Tibial nerve (tissue), 4 donors: ENCODE measurements at regions not wholly inside any gene's neighbourhood (a gene's known extent, or its start where the extent isn't known, plus 50 kb on each side); places are given as distances from the start of the nearest gene placed in this dataset.

Source experiments
- DNase-seq, 2 donors: peaks; one replicate each; pipeline ENCODE4 v3.0.0-alpha.2; 2019; ENCODE audit warnings: low spot score in 2 of 2
- H3K27ac ChIP-seq, 4 donors: fragments of 200-600 bp; sonication (generic) in 3 of 4; one replicate each; pipeline ENCODE4 v1.5.1; 2017 to 2019; ENCODE audit warnings: mild to moderate bottlenecking in 1 of 4
- H3K27me3 ChIP-seq, 2 donors: fragments of 200-600 bp; sonication (generic) in 1 of 2; one replicate each; pipeline versions ENCODE4 v1.5.1 to v1.6.0; 2017 to 2019
- H3K36me3 ChIP-seq, 3 donors: fragments of 200-600 bp; sonication (generic); one replicate each; pipeline ENCODE4 v1.5.1; 2018 to 2019
- H3K4me1 ChIP-seq, 4 donors: fragments of 200-600 bp; sonication (generic) in 3 of 4; one replicate each; pipeline ENCODE4 v1.5.1; 2017 to 2019
- H3K4me3 ChIP-seq, 4 donors: fragments of 200-600 bp; sonication (generic) in 3 of 4; one replicate each; pipeline ENCODE4 v1.5.1; 2017 to 2019; ENCODE audit warnings: mild to moderate bottlenecking in 1 of 4, moderate library complexity in 1 of 4
- H3K9me3 ChIP-seq, 4 donors: fragments of 200-600 bp; sonication (generic) in 3 of 4; one replicate each; pipeline ENCODE4 v1.5.1; 2017 to 2019
- EP300 ChIP-seq, 2 donors: sonication (generic); formaldehyde crosslinking; IDR thresholded peaks; one replicate each; pipeline ENCODE4 v1.6.1; 2017; ENCODE audit warnings: antibody characterized with exemption in 2 of 2, mild to moderate bottlenecking in 1 of 2
- POLR2A ChIP-seq, 2 donors: fragments of 450-650 bp; IDR thresholded peaks; one replicate each; pipeline ENCODE4 v1.6.1; 2017; ENCODE audit warnings: antibody characterized with exemption in 2 of 2, mild to moderate bottlenecking in 2 of 2, moderate library complexity in 2 of 2
- WGBS, 2 donors: methylation state at CpG; one replicate each; pipeline ENCODE4 v1.1.5; 2018; 5-methylcytosine and 5-hydroxymethylcytosine counted together
- TF ChIP-seq, protein P1 (sequence below), 5 experiments: fragments of 200-600 bp in 3 of 5; fragments of 450-650 bp in 2 of 5; sonication (generic) in 3 of 5; IDR thresholded peaks; one replicate each; pipeline ENCODE4 v1.5.1; 2016 to 2019; ENCODE audit warnings: antibody characterized with exemption in 5 of 5, mild to moderate bottlenecking in 3 of 5, moderate library complexity in 2 of 5

- no peak overlapping the region for H3K4me3 ChIP-seq
- H3K27me3 ChIP-seq: no peaks in the 10 kb centered on the region
- H3K4me1 ChIP-seq: no peaks in the 10 kb centered on the region
- WGBS, 2 donors: 63 to 70% methylated on average over 6 of the region's 6 CpGs
- no peak overlapping the region for H3K27ac ChIP-seq
- H3K36me3 ChIP-seq: no peaks in the 10 kb centered on the region
- DNase-seq: no peak
- no peaks in the 10 kb centered on the region for H3K9me3 ChIP-seq
- TF ChIP-seq, protein P1, sequence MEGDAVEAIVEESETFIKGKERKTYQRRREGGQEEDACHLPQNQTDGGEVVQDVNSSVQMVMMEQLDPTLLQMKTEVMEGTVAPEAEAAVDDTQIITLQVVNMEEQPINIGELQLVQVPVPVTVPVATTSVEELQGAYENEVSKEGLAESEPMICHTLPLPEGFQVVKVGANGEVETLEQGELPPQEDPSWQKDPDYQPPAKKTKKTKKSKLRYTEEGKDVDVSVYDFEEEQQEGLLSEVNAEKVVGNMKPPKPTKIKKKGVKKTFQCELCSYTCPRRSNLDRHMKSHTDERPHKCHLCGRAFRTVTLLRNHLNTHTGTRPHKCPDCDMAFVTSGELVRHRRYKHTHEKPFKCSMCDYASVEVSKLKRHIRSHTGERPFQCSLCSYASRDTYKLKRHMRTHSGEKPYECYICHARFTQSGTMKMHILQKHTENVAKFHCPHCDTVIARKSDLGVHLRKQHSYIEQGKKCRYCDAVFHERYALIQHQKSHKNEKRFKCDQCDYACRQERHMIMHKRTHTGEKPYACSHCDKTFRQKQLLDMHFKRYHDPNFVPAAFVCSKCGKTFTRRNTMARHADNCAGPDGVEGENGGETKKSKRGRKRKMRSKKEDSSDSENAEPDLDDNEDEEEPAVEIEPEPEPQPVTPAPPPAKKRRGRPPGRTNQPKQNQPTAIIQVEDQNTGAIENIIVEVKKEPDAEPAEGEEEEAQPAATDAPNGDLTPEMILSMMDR (IDR thresholded peaks at IDR 0.05): no peak
- TF ChIP-seq EP300 (IDR thresholded peaks at IDR 0.05) (no peak), POLR2A (IDR thresholded peaks at IDR 0.05) (no peak)
Measured at GRCh38 chr6:82584194-82584695, 220.6 kb downstream of the TPBG start.

DNA sequence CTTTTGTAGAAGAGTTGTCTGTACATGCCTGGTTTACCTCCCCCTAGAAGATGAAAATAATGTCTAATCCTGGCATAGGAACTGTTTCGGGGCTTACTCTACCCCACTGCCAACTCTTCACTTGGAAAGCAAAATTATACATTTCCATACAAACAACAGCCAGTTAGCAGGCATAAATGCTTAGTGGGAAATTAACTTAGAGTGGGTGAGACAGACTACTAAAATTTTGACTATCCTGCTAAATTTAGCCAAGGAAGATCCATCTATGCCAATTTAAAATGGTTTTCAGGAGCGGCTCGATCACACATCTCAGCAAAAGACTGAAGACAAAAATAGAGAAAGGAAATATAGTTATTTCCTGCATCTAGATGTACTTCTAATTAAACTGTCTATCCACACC, 221.2 kb downstream of the TPBG start:
- no peaks in the 10 kb centered on the region for H3K4me1 ChIP-seq
- no peak for DNase-seq
- TF ChIP-seq POLR2A (IDR thresholded peaks at IDR 0.05) (no peak), EP300 (IDR thresholded peaks at IDR 0.05) (no peak)
- TF ChIP-seq, protein P1 (IDR thresholded peaks at IDR 0.05): no peak
- no peak overlapping the region for H3K27ac ChIP-seq
- no peaks in the 10 kb centered on the region for H3K36me3 ChIP-seq
- H3K4me3 ChIP-seq: no peak overlapping the region
- H3K9me3 ChIP-seq: no peaks in the 10 kb centered on the region
- H3K27me3 ChIP-seq: no peaks in the 10 kb centered on the region
- WGBS, 2 donors: 84% methylated on average over 3 of the region's 3 CpGs

DNA sequence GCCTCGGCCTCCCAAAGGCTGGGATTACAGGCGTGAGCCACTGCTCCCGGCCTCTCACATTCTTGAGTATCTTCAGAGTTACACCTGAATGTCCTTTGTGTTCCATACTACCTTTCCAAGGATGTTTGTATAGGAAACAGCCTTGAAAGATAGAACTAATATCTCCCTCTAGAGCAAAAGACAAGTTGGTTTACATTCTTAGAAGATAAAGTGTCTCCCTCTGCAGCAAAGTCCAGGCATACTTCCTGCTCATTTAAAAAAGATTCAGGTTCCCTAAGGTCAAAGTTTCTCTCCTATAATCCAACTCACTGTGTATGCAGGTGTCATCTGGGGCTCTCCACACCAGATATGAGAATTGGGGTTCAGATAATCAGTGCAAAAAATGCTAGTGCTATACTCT, 224.4 kb downstream of the TPBG start:
- no peak overlapping the region for H3K4me3 ChIP-seq
- TF ChIP-seq, protein P1 (IDR thresholded peaks at IDR 0.05): no peak
- TF ChIP-seq POLR2A (IDR thresholded peaks at IDR 0.05) (no peak), EP300 (IDR thresholded peaks at IDR 0.05) (no peak)
- H3K27me3 ChIP-seq: no peaks in the 10 kb centered on the region
- H3K36me3 ChIP-seq: no peaks in the 10 kb centered on the region
- no peak for DNase-seq
- no peak overlapping the region for H3K27ac ChIP-seq
- WGBS, 2 donors: 89 to 96% methylated on average over 3 of the region's 3 CpGs
- H3K4me1 ChIP-seq: no peaks in the 10 kb centered on the region
- H3K9me3 ChIP-seq: no peaks in the 10 kb centered on the region

GRCh38 chr6:82588859-82589412, 225.3 kb downstream of the TPBG start:
- Histone ChIP-seq H3K9me3 (no peaks in the 10 kb centered on the region), H3K4me1 (no peaks in the 10 kb centered on the region), H3K27ac (no peak overlapping the region), H3K36me3 (no peaks in the 10 kb centered on the region), H3K27me3 (no peaks in the 10 kb centered on the region), H3K4me3 (no peak overlapping the region)
- no peak for DNase-seq
- 84 to 95% methylated on average over 1 of the region's 1 CpG for WGBS, 2 donors
- no peak for TF ChIP-seq POLR2A (IDR thresholded peaks at IDR 0.05)
- TF ChIP-seq EP300 (IDR thresholded peaks at IDR 0.05): no peak
- TF ChIP-seq, protein P1 (IDR thresholded peaks at IDR 0.05): no peak

DNA sequence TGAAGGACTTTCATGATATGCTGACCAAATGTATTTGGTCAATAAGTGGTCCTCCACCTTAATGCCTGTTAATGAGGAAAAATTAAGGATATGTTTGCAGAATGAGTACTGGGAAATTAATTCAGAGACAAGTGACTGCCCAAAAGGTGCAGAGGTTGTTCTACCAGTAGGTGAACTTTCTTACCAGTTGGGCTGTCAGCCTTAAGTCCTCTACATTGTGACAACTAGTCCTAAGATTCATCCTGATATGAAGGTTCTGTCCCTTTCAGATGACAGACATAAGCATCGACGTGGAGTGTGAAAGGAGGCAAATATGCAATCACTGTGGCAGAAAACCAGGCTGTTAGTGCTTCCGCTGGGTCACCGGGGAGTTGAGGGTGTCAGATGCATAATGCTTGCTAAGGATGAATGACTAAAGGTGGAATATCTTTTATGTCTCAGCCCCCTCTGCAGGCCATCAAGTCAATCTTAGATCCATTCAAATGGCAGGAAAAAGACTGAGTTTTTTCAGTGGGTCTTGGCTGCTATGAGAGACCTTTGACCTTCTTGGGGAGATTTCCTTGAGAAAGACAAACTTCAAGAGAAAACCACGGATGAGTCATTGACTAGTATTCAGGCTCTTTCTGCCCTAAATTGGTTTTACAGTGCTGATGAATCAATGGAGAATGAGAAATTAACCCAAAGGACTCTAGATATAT, 226.0 kb downstream of the TPBG start:
- Histone ChIP-seq H3K27me3 (no peaks in the 10 kb centered on the region), H3K36me3 (no peaks in the 10 kb centered on the region), H3K27ac (no peak overlapping the region), H3K4me3 (no peak overlapping the region), H3K4me1 (no peaks in the 10 kb centered on the region), H3K9me3 (no peaks in the 10 kb centered on the region)
- DNase-seq: no peak
- TF ChIP-seq, protein P1 (IDR thresholded peaks at IDR 0.05): no peak
- TF ChIP-seq EP300 (IDR thresholded peaks at IDR 0.05): no peak
- no peak for TF ChIP-seq POLR2A (IDR thresholded peaks at IDR 0.05)
- WGBS, 2 donors: 45 to 47% methylated on average over 5 of the region's 5 CpGs
